H9 (cell line): ENCODE measurements at regions not wholly inside any gene's neighbourhood (a gene's known extent, or its start where the extent isn't known, plus 50 kb on each side); places are given as distances from the start of the nearest gene placed in this dataset.

Experiments used
- DNase-seq: peaks from one replicate; pipeline ENCODE4 v3.0.0-alpha.2; 2017
- H2AFZ ChIP-seq: one replicate; pipeline ENCODE4 v1.6.1; 2013; ENCODE audit warnings: mild to moderate bottlenecking, low read length, control low read depth, moderate library complexity
- H2AK5ac ChIP-seq: 2 replicates; pipeline ENCODE4 v1.6.1; 2013; ENCODE audit warnings: low read length, control low read depth, mixed read lengths; ENCODE audit not compliant: insufficient read length
- H2BK120ac ChIP-seq: one replicate; pipeline ENCODE4 v1.6.1; 2013; ENCODE audit warnings: low read depth, mild to moderate bottlenecking, low read length, control low read depth, inconsistent platforms; ENCODE audit not compliant: poor library complexity, severe bottlenecking
- H2BK12ac ChIP-seq: 2 replicates; pipeline ENCODE4 v1.6.1; 2013; ENCODE audit warnings: low read length, control low read depth, mixed read lengths, low read depth; ENCODE audit not compliant: insufficient read length
- H2BK15ac ChIP-seq: 2 replicates; pipeline ENCODE4 v1.6.1; 2013; ENCODE audit warnings: low read depth, low read length, control low read depth
- H2BK20ac ChIP-seq: one replicate; pipeline ENCODE4 v1.6.1; 2013; ENCODE audit warnings: low read depth, mild to moderate bottlenecking, low read length, control low read depth, inconsistent platforms; ENCODE audit not compliant: poor library complexity, severe bottlenecking
- H2BK5ac ChIP-seq: 2 replicates; pipeline ENCODE4 v1.6.1; 2013; ENCODE audit warnings: low read length, control low read depth, mixed read lengths; ENCODE audit not compliant: insufficient read length
- H3K14ac ChIP-seq: 2 replicates; pipeline ENCODE4 v1.6.1; 2013; ENCODE audit warnings: low read length, control low read depth; ENCODE audit not compliant: insufficient read depth
- H3K18ac ChIP-seq: 2 replicates; pipeline ENCODE4 v1.6.1; 2013; ENCODE audit warnings: low read depth, mild to moderate bottlenecking, mixed read lengths, low read length, control low read depth; ENCODE audit not compliant: insufficient read length
- H3K23ac ChIP-seq: 2 replicates; pipeline ENCODE4 v1.6.1; 2013; ENCODE audit warnings: low read length, control low read depth, mixed read lengths, low read depth; ENCODE audit not compliant: insufficient read length
- H3K23me2 ChIP-seq: 2 replicates; pipeline ENCODE4 v1.6.1; 2013; ENCODE audit warnings: low read depth, mild to moderate bottlenecking, mixed read lengths, low read length, control low read depth; ENCODE audit not compliant: insufficient read length, poor library complexity, severe bottlenecking
- H3K27ac ChIP-seq: 2 replicates; pipeline ENCODE4 v1.5.1; 2013; ENCODE audit warnings: low read length, control low read depth, mixed read lengths, low read depth; ENCODE audit not compliant: insufficient read length
- H3K27me3 ChIP-seq: 2 replicates; pipeline ENCODE4 v1.6.1; 2013; ENCODE audit warnings: low read length, control low read depth, inconsistent platforms; ENCODE audit not compliant: insufficient read depth
- H3K4ac ChIP-seq: 2 replicates; pipeline ENCODE4 v1.6.1; 2013; ENCODE audit warnings: low read depth, mild to moderate bottlenecking, control low read depth, inconsistent platforms, low read length, moderate library complexity
- H3K4me1 ChIP-seq: 2 replicates; pipeline ENCODE4 v1.6.1; 2013; ENCODE audit warnings: low read length, control low read depth, inconsistent platforms; ENCODE audit not compliant: insufficient read depth
- H3K4me2 ChIP-seq: 2 replicates; pipeline ENCODE4 v1.6.1; 2013; ENCODE audit warnings: low read length, control low read depth, mixed read lengths; ENCODE audit not compliant: insufficient read length, insufficient read depth
- H3K56ac ChIP-seq: 2 replicates; pipeline ENCODE4 v1.6.1; 2013; ENCODE audit warnings: low read depth, mild to moderate bottlenecking, mixed read lengths, low read length, control low read depth; ENCODE audit not compliant: insufficient read length
- H3K79me1 ChIP-seq: 2 replicates; pipeline ENCODE4 v1.6.1; 2013; ENCODE audit warnings: low read depth, mild to moderate bottlenecking, moderate library complexity, low read length, control low read depth, inconsistent platforms; ENCODE audit not compliant: insufficient read depth, poor library complexity, severe bottlenecking
- H3K79me2 ChIP-seq: 2 replicates; pipeline ENCODE4 v1.6.1; 2013; ENCODE audit warnings: low read length, control low read depth, inconsistent platforms; ENCODE audit not compliant: insufficient read depth
- H3K9ac ChIP-seq: 2 replicates; pipeline ENCODE4 v1.6.1; 2013; ENCODE audit warnings: low read length, control low read depth, mixed read lengths; ENCODE audit not compliant: insufficient read length; ENCODE audit errors: extremely low read depth
- H3K9me3 ChIP-seq: one replicate; pipeline ENCODE4 v1.6.1; 2013; ENCODE audit warnings: low read depth, low read length, inconsistent platforms; ENCODE audit not compliant: control insufficient read depth
- H3T11ph ChIP-seq: one replicate; pipeline ENCODE4 v1.6.1; 2013; ENCODE audit warnings: mild to moderate bottlenecking, low read length, control low read depth, inconsistent platforms
- H4K20me1 ChIP-seq: one replicate; pipeline ENCODE4 v1.6.1; 2013; ENCODE audit not compliant: control insufficient read depth, insufficient read length, insufficient read depth
- H4K5ac ChIP-seq: 2 replicates; pipeline ENCODE4 v1.6.1; 2013; ENCODE audit warnings: low read depth, mild to moderate bottlenecking, mixed read lengths, low read length, control low read depth; ENCODE audit not compliant: insufficient read length
- H4K8ac ChIP-seq: replicated peaks from 2 replicates; pipeline ENCODE4 v1.6.1; 2013; ENCODE audit warnings: low read length, control low read depth, mixed read lengths, low read depth; ENCODE audit not compliant: insufficient read length
- H4K91ac ChIP-seq: 2 replicates; pipeline ENCODE4 v1.6.1; 2013; ENCODE audit warnings: low read depth, mild to moderate bottlenecking, moderate library complexity, mixed read lengths, low read length, control low read depth; ENCODE audit not compliant: insufficient read length
- H3K27ac Mint-ChIP-seq, 3 experiments: 2 replicates in 2 of 3; 3 replicates in 1 of 3; pipeline ENCODE4 v1.8.0; 2020 to 2021; ENCODE audit warnings: mixed read lengths in 3 of 3, mild to moderate bottlenecking in 1 of 3, moderate library complexity in 1 of 3
- H3K27me3 Mint-ChIP-seq: 2 replicates; pipeline ENCODE4 v1.8.0; 2021; ENCODE audit warnings: low read depth, mild to moderate bottlenecking, moderate library complexity, mixed read lengths
- H3K36me3 Mint-ChIP-seq, 3 experiments: 2 replicates in 2 of 3; 3 replicates in 1 of 3; pipeline ENCODE4 v1.8.0; 2020 to 2021; ENCODE audit warnings: low read depth in 3 of 3, mixed read lengths in 3 of 3; ENCODE audit not compliant: insufficient read depth in 1 of 3
- H3K4me1 Mint-ChIP-seq, 2 experiments: 2 replicates each; pipeline ENCODE4 v1.8.0; 2020; ENCODE audit warnings: mixed read lengths in 2 of 2
- H3K4me3 Mint-ChIP-seq, 2 experiments: 2 replicates in 1 of 2; 3 replicates in 1 of 2; pipeline ENCODE4 v1.8.0; 2020 to 2021; ENCODE audit warnings: mild to moderate bottlenecking in 2 of 2, mixed read lengths in 2 of 2, moderate library complexity in 1 of 2
- H3K9me3 Mint-ChIP-seq, 2 experiments: 2 replicates in 1 of 2; 3 replicates in 1 of 2; pipeline ENCODE4 v1.8.0; 2020; ENCODE audit warnings: mild to moderate bottlenecking in 2 of 2, mixed read lengths in 2 of 2, moderate library complexity in 1 of 2
- WGBS: extraction: QIAGEN DNeasy Blood & Tissue Kit; methylation state at CpG from one replicate; pipeline ENCODE4 v1.1.7; 2013; ENCODE audit warnings: missing lambda C conversion rate, low lambda C conversion rate, mixed read lengths; ENCODE audit not compliant: insufficient read length; ENCODE audit errors: extremely low coverage; 5-methylcytosine and 5-hydroxymethylcytosine counted together
- TF ChIP-seq, protein P1 (sequence below): fragments of 200-600 bp; sonication (generic); conservative IDR thresholded peaks from 3 replicates; pipeline ENCODE4 v1.8.0; 2021; ENCODE audit warnings: antibody characterized with exemption, mild to moderate bottlenecking

GRCh38 chr16:25501530-25502255 lies 190.1 kb upstream of the HS3ST4 start:
- TF ChIP-seq, protein P1, sequence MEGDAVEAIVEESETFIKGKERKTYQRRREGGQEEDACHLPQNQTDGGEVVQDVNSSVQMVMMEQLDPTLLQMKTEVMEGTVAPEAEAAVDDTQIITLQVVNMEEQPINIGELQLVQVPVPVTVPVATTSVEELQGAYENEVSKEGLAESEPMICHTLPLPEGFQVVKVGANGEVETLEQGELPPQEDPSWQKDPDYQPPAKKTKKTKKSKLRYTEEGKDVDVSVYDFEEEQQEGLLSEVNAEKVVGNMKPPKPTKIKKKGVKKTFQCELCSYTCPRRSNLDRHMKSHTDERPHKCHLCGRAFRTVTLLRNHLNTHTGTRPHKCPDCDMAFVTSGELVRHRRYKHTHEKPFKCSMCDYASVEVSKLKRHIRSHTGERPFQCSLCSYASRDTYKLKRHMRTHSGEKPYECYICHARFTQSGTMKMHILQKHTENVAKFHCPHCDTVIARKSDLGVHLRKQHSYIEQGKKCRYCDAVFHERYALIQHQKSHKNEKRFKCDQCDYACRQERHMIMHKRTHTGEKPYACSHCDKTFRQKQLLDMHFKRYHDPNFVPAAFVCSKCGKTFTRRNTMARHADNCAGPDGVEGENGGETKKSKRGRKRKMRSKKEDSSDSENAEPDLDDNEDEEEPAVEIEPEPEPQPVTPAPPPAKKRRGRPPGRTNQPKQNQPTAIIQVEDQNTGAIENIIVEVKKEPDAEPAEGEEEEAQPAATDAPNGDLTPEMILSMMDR, result no peak
- H2BK5ac ChIP-seq, result no peak overlapping the region

More at GRCh38 chr16:25501530-25502255, 190.1 kb upstream of the HS3ST4 start:
- no peak for DNase-seq
- Histone ChIP-seq H2BK120ac (no peak overlapping the region), H3K18ac (no peak overlapping the region), H3K23ac (no peak overlapping the region), H2BK12ac (no peak overlapping the region), H3K14ac (no peak overlapping the region), H3K27ac (no peak overlapping the region), H3K9ac (no peak overlapping the region), H3K23me2 (no peaks in the 10 kb centered on the region), H4K5ac (no peak overlapping the region), H3T11ph (no peak overlapping the region), H3K9me3 (no peaks in the 10 kb centered on the region), H2AFZ (no peak overlapping the region), H3K4ac (no peak overlapping the region), H4K91ac (no peak overlapping the region), H2BK20ac (no peak overlapping the region), H4K20me1 (no peaks in the 10 kb centered on the region), H3K79me1 (no peaks in the 10 kb centered on the region), H3K27me3 (no peaks in the 10 kb centered on the region), H2AK5ac (no peak overlapping the region), H2BK15ac (no peak overlapping the region), H3K4me2 (no peak overlapping the region), H4K8ac (no peak overlapping the region), H3K79me2 (no peaks in the 10 kb centered on the region), H3K56ac (no peak overlapping the region), H3K4me1 (no peaks in the 10 kb centered on the region)
- WGBS, result no CpG with 5 or more reads among the region's 3 CpGs
- Mint-ChIP-seq H3K4me3 (no peak overlapping the region), H3K4me1 (peaks cover 0 to 7% of the 10 kb centered on the region in 2 experiments; a peak in 2 of 4 replicates), H3K27ac (no peak overlapping the region), H3K27me3 (peaks cover 3% of the 10 kb centered on the region; the same call in 1 of the 2 replicates), H3K36me3 (no peaks in the 10 kb centered on the region), H3K9me3 (no peaks in the 10 kb centered on the region)
